ENCODE measurements at regions not wholly inside any gene's neighbourhood (a gene's known extent, or its start where the extent isn't known, plus 50 kb on each side); places are given as distances from the start of the nearest gene placed in this dataset.

DNA sequence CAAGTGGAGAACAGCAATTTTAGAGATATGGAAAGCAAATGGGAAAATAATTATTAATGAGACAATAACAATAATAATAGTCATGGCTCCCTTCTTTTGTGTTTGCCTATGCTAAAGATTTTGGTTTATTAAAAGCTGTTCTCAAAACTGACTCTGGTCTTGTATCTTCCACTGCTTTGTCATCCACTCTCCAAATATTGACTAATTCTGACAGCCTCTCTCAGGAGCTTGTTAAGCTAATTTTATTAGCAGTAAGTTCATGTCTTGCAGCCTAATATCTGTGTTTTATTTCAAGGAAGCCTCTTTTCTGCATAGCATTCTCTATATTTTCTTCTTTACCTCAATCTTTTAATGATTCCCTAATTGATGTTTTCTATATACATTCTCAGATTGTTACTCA, 1419.8 kb downstream of the ARAP2 start:
- Histone ChIP-seq H3K4me1 (no peaks in the 10 kb centered on the region), H3K9me3 (no peaks in the 10 kb centered on the region), H3K27ac (no peak overlapping the region), H3K4me3 (no peak overlapping the region), H3K27me3 (no peaks in the 10 kb centered on the region), H3K36me3 (no peaks in the 10 kb centered on the region)
- DNase-seq: no peak
- ATAC-seq (ENCODE audit: low FRiP score in 2 of 2): no peak
- no peak for TF ChIP-seq CTCF (IDR thresholded peaks at IDR 0.05)
- TF ChIP-seq POLR2AphosphoS5 (IDR thresholded peaks at IDR 0.05): no peak
- TF ChIP-seq POLR2A (IDR thresholded peaks at IDR 0.05): no peak
- no peak for TF ChIP-seq EP300 (IDR thresholded peaks at IDR 0.05)

DNA sequence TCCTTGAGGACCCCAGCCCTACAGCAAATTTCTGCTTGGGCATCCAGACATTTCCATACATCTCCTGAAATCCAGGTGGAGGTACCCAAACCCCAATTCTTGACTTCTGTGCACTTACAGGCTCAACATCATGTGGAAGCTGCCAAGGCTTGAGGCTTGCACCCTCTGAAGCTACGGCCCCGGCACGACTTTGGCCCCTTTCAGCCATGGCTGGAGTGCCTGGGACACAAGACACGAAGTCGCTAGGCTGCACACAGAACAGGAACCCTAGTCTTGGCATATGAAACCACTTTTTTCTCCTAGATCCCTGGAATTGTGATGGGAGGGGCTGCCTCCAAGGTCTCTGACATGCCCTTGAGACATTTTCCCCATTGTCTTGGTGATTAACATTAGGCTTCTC, 1417.7 kb downstream of the ARAP2 start:
- 84 to 98% methylated on average over 3 to 5 of the region's 5 CpGs for WGBS, 2 donors
- Histone ChIP-seq H3K27me3 (no peaks in the 10 kb centered on the region), H3K36me3 (no peaks in the 10 kb centered on the region), H3K4me3 (no peak overlapping the region), H3K9me3 (no peaks in the 10 kb centered on the region), H3K4me1 (no peaks in the 10 kb centered on the region), H3K27ac (no peak overlapping the region)
- ATAC-seq (ENCODE audit: low FRiP score in 2 of 2) (no peak), DNase-seq (peak in 1 of 2 donors; percentile 7)
- TF ChIP-seq EP300 (IDR thresholded peaks at IDR 0.05) (no peak), POLR2AphosphoS5 (IDR thresholded peaks at IDR 0.05) (no peak)

DNA sequence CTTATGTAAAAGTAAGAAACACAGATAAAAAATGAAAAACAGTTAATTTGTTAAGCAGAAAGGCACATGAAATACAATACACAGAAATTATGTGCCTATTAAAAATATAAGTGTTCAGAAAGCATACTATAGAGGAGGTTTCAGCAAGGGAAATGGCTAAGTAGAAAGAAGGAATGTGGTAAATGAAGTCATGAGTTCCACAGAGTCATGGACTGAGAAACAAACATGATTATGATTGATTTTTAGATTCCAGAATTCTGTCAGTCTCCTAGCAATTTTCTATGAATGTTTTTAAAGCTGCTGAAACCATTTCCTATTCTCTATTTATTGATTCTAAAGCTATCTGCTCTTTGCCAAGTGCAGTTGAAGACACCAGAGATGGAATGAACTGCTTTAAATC, 1398.4 kb downstream of the ARAP2 start:
- no peak for DNase-seq

GRCh38 chr4:34850421-34850820, 1393.9 kb downstream of the ARAP2 start:
- TF ChIP-seq EP300 (IDR thresholded peaks at IDR 0.05) (no peak), CTCF (IDR thresholded peaks at IDR 0.05) (no peak), POLR2A (IDR thresholded peaks at IDR 0.05) (no peak), POLR2AphosphoS5 (IDR thresholded peaks at IDR 0.05) (no peak)
- H3K27me3 ChIP-seq: no peaks in the 10 kb centered on the region
- H3K27ac ChIP-seq: no peak overlapping the region
- no peak for ATAC-seq (ENCODE audit: low FRiP score in 2 of 2)
- DNase-seq: no peak
- WGBS, 2 donors: 73 to 74% methylated on average over 2 of the region's 2 CpGs
- no peaks in the 10 kb centered on the region for H3K36me3 ChIP-seq
- H3K9me3 ChIP-seq: no peaks in the 10 kb centered on the region
- no peak overlapping the region for H3K4me3 ChIP-seq
- no peaks in the 10 kb centered on the region for H3K4me1 ChIP-seq

More for the DNA sequence above, 1398.4 kb downstream of the ARAP2 start:
- H3K36me3 ChIP-seq: no peaks in the 10 kb centered on the region
- no peak overlapping the region for H3K27ac ChIP-seq
- no peak for ATAC-seq (ENCODE audit: low FRiP score in 2 of 2)
- TF ChIP-seq POLR2AphosphoS5 (IDR thresholded peaks at IDR 0.05) (no peak), CTCF (IDR thresholded peaks at IDR 0.05) (no peak), EP300 (IDR thresholded peaks at IDR 0.05) (no peak), POLR2A (IDR thresholded peaks at IDR 0.05) (no peak)
- no peak overlapping the region for H3K4me3 ChIP-seq
- H3K9me3 ChIP-seq: no peaks in the 10 kb centered on the region
- H3K4me1 ChIP-seq: no peaks in the 10 kb centered on the region
- H3K27me3 ChIP-seq: no peaks in the 10 kb centered on the region

- Histone ChIP-seq H3K9me3 (no peaks in the 10 kb centered on the region), H3K27ac (no peak overlapping the region), H3K4me3 (no peak overlapping the region), H3K27me3 (no peaks in the 10 kb centered on the region), H3K36me3 (no peaks in the 10 kb centered on the region), H3K4me1 (no peaks in the 10 kb centered on the region)
- 65 to 66% methylated on average over 4 of the region's 4 CpGs for WGBS, 2 donors
- DNase-seq (no peak), ATAC-seq (ENCODE audit: low FRiP score in 2 of 2) (no peak)
- TF ChIP-seq POLR2A (IDR thresholded peaks at IDR 0.05): no peak
- no peak for TF ChIP-seq EP300 (IDR thresholded peaks at IDR 0.05)
Measured at GRCh38 chr4:34850968-34851367, 1393.3 kb downstream of the ARAP2 start.

- 92 to 93% methylated on average over 2 of the region's 2 CpGs for WGBS, 2 donors
- no peak for ATAC-seq (ENCODE audit: low FRiP score in 2 of 2)
- no peak overlapping the region for H3K27ac ChIP-seq
- TF ChIP-seq POLR2A (IDR thresholded peaks at IDR 0.05) (no peak), EP300 (IDR thresholded peaks at IDR 0.05) (no peak), CTCF (IDR thresholded peaks at IDR 0.05) (no peak), POLR2AphosphoS5 (IDR thresholded peaks at IDR 0.05) (no peak)
- H3K4me1 ChIP-seq: no peaks in the 10 kb centered on the region
- H3K36me3 ChIP-seq: no peaks in the 10 kb centered on the region
- no peaks in the 10 kb centered on the region for H3K9me3 ChIP-seq
- no peak for DNase-seq
- no peak overlapping the region for H3K4me3 ChIP-seq
- H3K27me3 ChIP-seq: no peaks in the 10 kb centered on the region
Measured at GRCh38 chr4:34851411-34851810, 1392.9 kb downstream of the ARAP2 start.
